GM19351 (cell line): ENCODE measurements at regions not wholly inside any gene's neighbourhood (a gene's known extent, or its start where the extent isn't known, plus 50 kb on each side); places are given as distances from the start of the nearest gene placed in this dataset.
"Not testable (repeated sequence)": the region's sequence is repeated elsewhere in the genome, so short reads cannot be mapped to it uniquely, and the experiment has no call there.

ENCODE experiments used
- ATAC-seq: cut with Tn5 transposase; IDR thresholded peaks from one replicate; pipeline ENCODE4 v1.9.1; 2021; ENCODE audit warnings: mild to moderate bottlenecking, moderate library complexity; ENCODE audit not compliant: unreplicated experiment

GRCh38 chr2:13504808-13505207 is 788.1 kb downstream of the TRIB2 start:
- ATAC-seq: peak; percentile 80

- ATAC-seq: no peak
Measured at GRCh38 chr2:13508671-13509070, 791.9 kb downstream of the TRIB2 start.

GRCh38 chr2:13515254-13515653 is 798.5 kb downstream of the TRIB2 start:
- ATAC-seq: no peak

- ATAC-seq: no peak
Measured at GRCh38 chr2:13522096-13522495, 805.4 kb downstream of the TRIB2 start.

- ATAC-seq: peak; percentile 89
Measured at GRCh38 chr2:13522917-13523821, 806.4 kb downstream of the TRIB2 start.

GRCh38 chr2:13524492-13524891 is 807.8 kb downstream of the TRIB2 start:
- ATAC-seq: peak; percentile 21

GRCh38 chr2:13531735-13532410 is 815.1 kb downstream of the TRIB2 start:
- ATAC-seq: not testable (repeated sequence)

GRCh38 chr2:13532781-13533523 is 816.2 kb downstream of the TRIB2 start:
- not testable (repeated sequence) for ATAC-seq

GRCh38 chr2:13533524-13533922 is 816.8 kb downstream of the TRIB2 start:
- ATAC-seq: no peak

- no peak for ATAC-seq
Measured at GRCh38 chr2:13536941-13537340, 820.2 kb downstream of the TRIB2 start.

GRCh38 chr2:13537771-13538349 is 821.1 kb downstream of the TRIB2 start:
- no peak for ATAC-seq

- no peak for ATAC-seq
Measured at GRCh38 chr2:13539296-13539695, 822.6 kb downstream of the TRIB2 start.

GRCh38 chr2:13542061-13542460 is 825.3 kb downstream of the TRIB2 start:
- no peak for ATAC-seq

- ATAC-seq: no peak
Measured at GRCh38 chr2:13542642-13543041, 825.9 kb downstream of the TRIB2 start.

GRCh38 chr2:13543550-13543949 is 826.8 kb downstream of the TRIB2 start:
- peak; percentile 83 for ATAC-seq

- peak; percentile 58 for ATAC-seq
Measured at GRCh38 chr2:13545320-13545719, 828.6 kb downstream of the TRIB2 start.

- ATAC-seq: no peak
Measured at GRCh38 chr2:13546131-13546530, 829.4 kb downstream of the TRIB2 start.

GRCh38 chr2:13550285-13551231 is 833.8 kb downstream of the TRIB2 start:
- no peak for ATAC-seq

- ATAC-seq: peak; percentile 72
Measured at GRCh38 chr2:13558368-13558767, 841.6 kb downstream of the TRIB2 start.

GRCh38 chr2:13560322-13560721 is 843.6 kb downstream of the TRIB2 start:
- ATAC-seq: peak; percentile 70
